ENCODE measurements at regions not wholly inside any gene's neighbourhood (a gene's known extent, or its start where the extent isn't known, plus 50 kb on each side); places are given as distances from the start of the nearest gene placed in this dataset.

DNA sequence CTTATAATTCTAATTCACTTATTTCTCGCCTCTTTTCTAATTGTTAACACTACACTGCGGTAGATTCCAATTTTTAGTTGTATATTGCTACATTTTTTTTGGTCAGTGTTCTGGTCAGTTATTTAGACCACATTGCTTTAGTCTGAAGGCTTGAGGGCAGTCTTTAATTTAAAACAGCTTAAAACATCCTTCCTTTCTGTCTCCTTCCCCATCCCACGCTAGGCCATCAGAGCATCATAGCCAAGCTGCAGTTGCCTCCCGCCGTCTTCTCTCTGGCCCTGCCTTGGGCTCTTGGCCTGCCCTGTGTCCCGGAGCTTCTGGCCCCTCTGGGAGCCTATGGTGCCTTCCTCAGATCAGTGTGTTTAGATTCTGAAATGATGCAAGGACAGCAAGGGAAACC lies 52.6 kb upstream of the GLI2 start:
- H3K9me3 Mint-ChIP-seq = no peaks in the 10 kb centered on the region
- no peak overlapping the region for H3K4me3 Mint-ChIP-seq
- H3K36me3 Mint-ChIP-seq (ENCODE audit: insufficient read depth in 2 of 2) = no peaks in the 10 kb centered on the region
- H3K27me3 Mint-ChIP-seq (ENCODE audit: low read depth) = peaks cover 3% of the 10 kb centered on the region
- H3K4me1 Mint-ChIP-seq (ENCODE audit: low read depth) = no peaks in the 10 kb centered on the region
- no peak overlapping the region for H3K27ac Mint-ChIP-seq
- no peak for DNase-seq
- ATAC-seq (replicated peaks in 1 of 2) = no peak

DNA sequence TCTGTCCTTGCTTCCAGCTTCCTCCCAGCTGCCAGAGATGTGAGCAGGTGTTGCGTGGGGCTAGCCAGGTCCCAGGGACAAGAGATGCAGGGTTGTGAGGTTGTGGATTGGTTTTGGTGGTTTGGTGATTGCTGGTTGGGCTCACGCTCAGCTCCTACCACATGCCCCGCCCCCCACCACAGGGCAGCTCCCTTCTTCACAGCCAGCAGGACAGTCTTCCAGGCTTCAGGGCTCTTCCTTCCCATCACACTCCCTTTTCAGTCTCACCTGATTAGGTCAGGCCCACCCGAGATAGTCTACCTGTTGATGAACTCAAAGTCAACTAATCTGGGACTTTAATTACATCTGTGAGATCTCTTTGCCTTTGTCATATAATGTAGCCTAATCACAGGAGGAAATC lies 52.0 kb upstream of the GLI2 start:
- Mint-ChIP-seq H3K4me1 (ENCODE audit: low read depth) (no peaks in the 10 kb centered on the region), H3K9me3 (no peaks in the 10 kb centered on the region), H3K36me3 (ENCODE audit: insufficient read depth in 2 of 2) (no peaks in the 10 kb centered on the region), H3K27me3 (ENCODE audit: low read depth) (no peaks in the 10 kb centered on the region), H3K4me3 (no peak overlapping the region), H3K27ac (no peak overlapping the region)
- DNase-seq (no peak), ATAC-seq (replicated peaks in 1 of 2) (no peak)

DNA sequence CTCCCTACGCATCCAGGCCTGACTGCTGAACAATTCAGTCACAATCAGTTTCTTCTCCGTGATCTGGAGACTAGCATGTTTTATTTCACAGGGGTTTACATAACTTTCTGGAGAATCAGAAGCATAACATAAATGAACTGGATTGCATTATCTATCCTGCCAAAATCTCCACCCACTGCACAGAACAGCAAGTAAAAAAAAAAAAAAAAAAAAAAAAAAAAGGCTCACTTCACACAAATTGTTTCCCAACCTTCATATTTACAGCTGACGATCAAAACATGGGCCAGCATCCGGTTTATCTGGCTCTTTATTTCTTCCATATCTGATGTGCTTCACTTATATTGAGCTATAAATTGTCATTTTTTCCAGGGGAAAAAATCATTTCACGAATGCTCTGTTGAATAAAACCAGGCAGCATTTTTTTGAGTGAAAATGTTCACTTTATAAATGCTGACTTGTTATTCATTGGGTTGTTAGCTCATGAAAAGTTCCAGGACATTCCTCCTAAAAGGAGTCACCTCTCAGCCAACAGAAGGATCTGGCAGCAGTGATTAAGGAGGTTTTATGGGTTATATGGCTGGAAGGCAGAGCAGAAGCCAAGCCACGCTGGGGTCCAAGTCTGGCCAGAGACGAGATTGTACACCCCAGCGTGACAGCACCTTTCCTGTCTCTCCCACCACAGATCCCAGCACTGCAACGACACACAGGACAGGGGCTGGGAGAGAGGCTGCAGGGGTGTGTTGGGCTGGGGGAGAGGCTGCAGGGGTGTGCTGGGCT lies 51.2 kb upstream of the GLI2 start:
- Mint-ChIP-seq H3K4me3 (no peak overlapping the region), H3K27ac (no peak overlapping the region), H3K4me1 (ENCODE audit: low read depth) (no peaks in the 10 kb centered on the region), H3K27me3 (ENCODE audit: low read depth) (peaks cover 7% of the 10 kb centered on the region), H3K36me3 (ENCODE audit: insufficient read depth in 2 of 2) (no peaks in the 10 kb centered on the region), H3K9me3 (no peaks in the 10 kb centered on the region)
- DNase-seq (no peak), ATAC-seq (replicated peaks in 1 of 2) (no peak)

DNA sequence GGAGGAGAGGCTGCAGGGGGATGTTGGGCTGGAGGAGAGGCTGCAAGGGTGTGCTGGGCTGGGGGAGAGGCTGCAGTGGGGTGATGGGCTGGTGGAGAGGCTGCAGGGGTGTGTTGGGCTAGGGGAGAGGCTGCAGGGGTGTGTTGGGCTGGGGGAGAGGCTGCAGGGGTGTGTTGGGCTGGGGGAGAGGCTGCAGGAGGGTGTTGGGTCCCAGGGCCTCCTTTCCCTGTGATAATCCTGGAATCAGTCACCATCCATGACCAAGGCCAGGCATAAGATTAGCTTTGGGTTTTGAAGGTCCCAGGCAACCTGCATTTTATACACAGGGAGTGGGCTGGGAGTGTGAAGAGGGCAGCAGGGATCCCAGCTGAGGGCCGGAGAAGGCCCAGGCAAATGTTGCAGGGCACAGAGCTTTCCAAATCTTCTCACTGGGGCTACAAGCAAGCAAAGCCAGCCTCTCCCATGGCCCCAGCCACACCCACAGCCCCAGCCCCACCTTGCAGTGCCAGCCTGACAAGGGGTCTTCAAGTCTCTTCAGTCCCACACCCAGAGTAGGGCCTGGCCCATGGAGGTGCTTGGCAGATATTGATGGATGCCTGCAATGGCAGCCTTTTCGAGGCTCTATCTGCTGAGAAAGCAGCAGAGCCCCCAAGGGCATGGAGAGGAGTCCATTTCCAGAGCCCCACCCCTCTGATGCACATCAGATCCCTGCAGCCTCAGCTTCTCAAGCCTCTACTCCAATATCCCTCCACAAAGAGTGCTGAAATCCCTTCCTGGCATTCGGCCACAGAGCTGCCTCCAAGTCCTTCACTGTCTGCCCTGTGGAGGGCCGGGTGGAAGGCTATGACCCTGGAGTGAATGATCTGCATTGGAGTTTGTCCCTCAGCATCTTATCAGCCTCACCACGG lies 50.3 kb upstream of the GLI2 start:
- H3K4me3 Mint-ChIP-seq = no peak overlapping the region
- no peaks in the 10 kb centered on the region for H3K36me3 Mint-ChIP-seq (ENCODE audit: insufficient read depth in 2 of 2)
- H3K27ac Mint-ChIP-seq = no peak overlapping the region
- no peak for ATAC-seq (replicated peaks in 1 of 2)
- H3K4me1 Mint-ChIP-seq (ENCODE audit: low read depth) = no peaks in the 10 kb centered on the region
- no peaks in the 10 kb centered on the region for H3K9me3 Mint-ChIP-seq
- H3K27me3 Mint-ChIP-seq (ENCODE audit: low read depth) = peaks cover 8% of the 10 kb centered on the region
- no peak for DNase-seq
